ENCODE measurements at regions not wholly inside any gene's neighbourhood (a gene's known extent, or its start where the extent isn't known, plus 50 kb on each side); places are given as distances from the start of the nearest gene placed in this dataset.

GRCh38 chr12:5377997-5378592 lies 53.8 kb upstream of the NTF3 start:
- no peak overlapping the region for H3K27ac ChIP-seq
- no peak for TF ChIP-seq ZFX (IDR thresholded peaks at IDR 0.05)
- TF ChIP-seq CTCF (conservative IDR thresholded peaks at IDR 0.05) = no peak

GRCh38 chr12:5379749-5380496 lies 52.0 kb upstream of the NTF3 start:
- TF ChIP-seq CTCF (conservative IDR thresholded peaks at IDR 0.05) = no peak
- no peak for TF ChIP-seq ZFX (IDR thresholded peaks at IDR 0.05)
- H3K27ac ChIP-seq = no peak overlapping the region

Data from C4-2B (cell line).